Right lobe of liver (tissue), 6 donors: ENCODE measurements at regions not wholly inside any gene's neighbourhood (a gene's known extent, or its start where the extent isn't known, plus 50 kb on each side); places are given as distances from the start of the nearest gene placed in this dataset.
A peak's percentile ranks its signal among the peaks of the same experiment; 100 is the strongest.

Experiments
- ATAC-seq, 4 donors: fragments of 200-7000 bp; cut with Tn5 transposase; one replicate each; pipeline ENCODE4 v1.9.1; 2020; ENCODE audit warnings: mild to moderate bottlenecking in 4 of 4, moderate library complexity in 4 of 4
- DNase-seq, 3 donors: peaks; one replicate each; pipeline ENCODE4 v3.0.0-alpha.2; 2020
- H3K27ac ChIP-seq, 3 donors: fragments of 200-600 bp; one replicate each; pipeline ENCODE4 v1.8.0; 2022
- H3K27me3 ChIP-seq, 2 donors: fragments of 200-600 bp; one replicate each; pipeline ENCODE4 v1.8.0; 2022
- H3K36me3 ChIP-seq, 4 donors: fragments of 200-600 bp; sonication (generic) in 1 of 4; one replicate each; pipeline versions ENCODE4 v1.5.1 to v1.8.0; 2017 to 2022; ENCODE audit warnings: control low read depth in 1 of 4
- H3K4me1 ChIP-seq, 4 donors: fragments of 200-600 bp; sonication (generic) in 1 of 4; one replicate each; pipeline versions ENCODE4 v1.5.1 to v1.8.0; 2017 to 2022; ENCODE audit warnings: control low read depth in 1 of 4
- H3K4me3 ChIP-seq, 3 donors: fragments of 200-600 bp; one replicate each; pipeline ENCODE4 v1.8.0; 2022
- H3K9me3 ChIP-seq, 4 donors: fragments of 200-600 bp; sonication (generic) in 1 of 4; one replicate each; pipeline versions ENCODE4 v1.5.1 to v1.8.0; 2017 to 2022; ENCODE audit warnings: control low read depth in 1 of 4
- CTCF ChIP-seq, 4 donors: fragments of 200-600 bp in 3 of 4; fragments of 450-650 bp in 1 of 4; IDR thresholded peaks; one replicate each; pipeline versions ENCODE4 v1.5.1 to v1.8.0; 2016 to 2022; ENCODE audit warnings: antibody characterized with exemption in 4 of 4, mild to moderate bottlenecking in 2 of 4
- POLR2A ChIP-seq: fragments of 450-650 bp; IDR thresholded peaks from one replicate; pipeline ENCODE4 v1.6.1; 2017; ENCODE audit warnings: antibody characterized with exemption, mild to moderate bottlenecking
- WGBS: methylation state at CpG from one replicate; pipeline ENCODE4 v1.1.6; 2018; ENCODE audit warnings: low coverage, low lambda C conversion rate; ENCODE audit not compliant: insufficient coverage; ENCODE audit errors: missing lambda C conversion rate; 5-methylcytosine and 5-hydroxymethylcytosine counted together
- intact Hi-C, 2 donors: fragments of 100-400 bp; cut with DNase I; formaldehyde crosslinking; loops; one replicate each; pipeline versions ENCODE4 v1.11.2 to v1.14.1; 2022
- donor health status: DM: no; HTN: yes; CAD: no.
- donor health status: DM: no; HTN: no; CAD: no.
- donor health status: DM: no; HTN: no; CAD: no.
- donor health status: DM: no; HTN: yes; CAD: no.
- donor health status: DM: no; HTN: yes; CAD: no.

DNA sequence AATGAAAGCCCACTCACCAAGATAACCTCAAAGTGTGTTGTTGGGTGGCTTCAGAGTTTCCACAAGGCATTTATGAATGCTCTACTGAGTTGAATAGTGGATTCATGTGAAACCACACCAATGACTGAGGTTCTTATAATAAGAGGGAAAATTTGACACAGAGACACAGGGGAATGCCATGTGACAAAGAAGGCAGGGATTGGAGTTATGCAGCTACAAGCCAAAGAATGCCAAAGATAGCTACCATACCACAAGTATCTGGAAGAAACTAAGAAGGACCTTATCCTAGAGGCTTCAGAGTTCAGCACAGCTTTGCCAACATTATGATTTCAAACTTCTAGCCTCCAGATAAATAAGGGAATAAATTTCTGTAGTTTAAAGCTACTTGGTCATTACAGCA is 68.0 kb upstream of the PCDH15 start:
- H3K36me3 ChIP-seq = no peaks in the 10 kb centered on the region
- H3K9me3 ChIP-seq = no peaks in the 10 kb centered on the region
- no peak for DNase-seq
- TF ChIP-seq POLR2A = no peak
- no peak for TF ChIP-seq CTCF (IDR thresholded peaks at IDR 0.05)
- H3K4me1 ChIP-seq = no peaks in the 10 kb centered on the region
- ATAC-seq = no peak
- H3K4me3 ChIP-seq = no peak overlapping the region
- H3K27me3 ChIP-seq = no peaks in the 10 kb centered on the region
- intact Hi-C loops = no loop called here
- H3K27ac ChIP-seq = no peak overlapping the region

DNA sequence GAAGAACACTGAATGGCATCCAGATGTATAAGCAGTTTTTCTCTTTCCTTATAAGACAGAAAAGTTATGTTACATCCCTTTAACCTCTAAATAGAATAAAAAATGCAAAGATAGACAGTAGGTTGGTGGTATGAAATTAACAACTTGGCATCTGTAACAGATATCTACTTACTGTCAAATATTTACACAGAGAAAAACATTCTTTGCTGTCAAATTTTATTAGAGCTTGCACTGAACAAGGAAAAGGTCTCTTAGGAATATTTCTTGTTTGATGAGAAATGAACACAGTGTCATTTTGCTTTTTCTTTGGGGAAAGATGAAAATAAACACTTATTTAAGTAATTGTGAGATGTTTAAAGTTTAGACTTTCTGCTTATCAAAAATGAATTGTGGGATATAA is 65.6 kb upstream of the PCDH15 start:
- Histone ChIP-seq H3K4me1 (no peaks in the 10 kb centered on the region), H3K9me3 (no peaks in the 10 kb centered on the region), H3K27me3 (no peaks in the 10 kb centered on the region), H3K36me3 (no peaks in the 10 kb centered on the region), H3K4me3 (no peak overlapping the region), H3K27ac (no peak overlapping the region)
- no peak for ATAC-seq
- no peak for DNase-seq
- TF ChIP-seq CTCF (IDR thresholded peaks at IDR 0.05) (no peak), POLR2A (no peak)
- intact Hi-C loops = no loop called here

DNA sequence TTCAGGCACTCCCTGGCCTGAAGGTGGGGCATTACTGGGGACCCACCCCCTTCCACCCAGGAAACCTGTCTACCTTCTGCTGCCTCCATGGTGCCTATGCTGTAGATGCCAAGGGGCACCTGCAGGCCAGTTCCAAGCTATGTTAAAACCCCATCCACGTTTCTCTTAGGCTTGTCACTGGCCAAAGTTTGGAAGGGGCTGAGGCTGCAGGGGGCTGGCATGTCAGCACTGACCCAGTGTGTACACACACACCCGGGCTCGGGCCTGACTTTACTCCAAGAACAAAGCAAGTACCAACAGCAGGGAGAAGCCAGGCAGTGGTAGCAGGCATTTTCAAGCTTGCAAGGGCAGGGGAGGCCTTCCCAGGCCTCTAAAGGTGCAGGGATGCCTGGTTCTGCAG is 53.8 kb upstream of the PCDH15 start:
- ATAC-seq (no peak), DNase-seq (no peak)
- no peaks in the 10 kb centered on the region for H3K27me3 ChIP-seq
- no peak for TF ChIP-seq CTCF (IDR thresholded peaks at IDR 0.05)
- TF ChIP-seq POLR2A = no peak
- H3K4me3 ChIP-seq = no peak overlapping the region
- intact Hi-C loops = no loop called here
- H3K27ac ChIP-seq = no peak overlapping the region
- H3K4me1 ChIP-seq = no peaks in the 10 kb centered on the region
- no peaks in the 10 kb centered on the region for H3K9me3 ChIP-seq
- WGBS = 40% methylated on average over 1 of the region's 3 CpGs
- H3K36me3 ChIP-seq = no peaks in the 10 kb centered on the region

GRCh38 chr10:54854389-54854788 is 53.4 kb upstream of the PCDH15 start:
- intact Hi-C loops = no loop called here
- no peaks in the 10 kb centered on the region for H3K27me3 ChIP-seq
- TF ChIP-seq POLR2A (no peak), CTCF (IDR thresholded peaks at IDR 0.05) (no peak)
- no peak overlapping the region for H3K27ac ChIP-seq
- 64% methylated on average over 2 of the region's 3 CpGs for WGBS
- no peak for ATAC-seq
- no peak overlapping the region for H3K4me3 ChIP-seq
- no peaks in the 10 kb centered on the region for H3K9me3 ChIP-seq
- no peaks in the 10 kb centered on the region for H3K4me1 ChIP-seq
- no peaks in the 10 kb centered on the region for H3K36me3 ChIP-seq
- no peak for DNase-seq

GRCh38 chr10:54853883-54854282 is 52.9 kb upstream of the PCDH15 start:
- Histone ChIP-seq H3K9me3 (no peaks in the 10 kb centered on the region), H3K4me3 (no peak overlapping the region), H3K27me3 (no peaks in the 10 kb centered on the region), H3K36me3 (no peaks in the 10 kb centered on the region), H3K27ac (no peak overlapping the region), H3K4me1 (no peaks in the 10 kb centered on the region)
- TF ChIP-seq POLR2A = no peak
- ATAC-seq = peak in 1 of 4 donors; percentile 27
- 14% methylated on average over 1 of the region's 6 CpGs for WGBS
- no peak for DNase-seq
- intact Hi-C loops = no loop called here
